Muscle of leg (tissue), 3 donors: ENCODE measurements at regions not wholly inside any gene's neighbourhood (a gene's known extent, or its start where the extent isn't known, plus 50 kb on each side); places are given as distances from the start of the nearest gene placed in this dataset.
"Not testable (repeated sequence)": the region's sequence is repeated elsewhere in the genome, so short reads cannot be mapped to it uniquely, and the experiment has no call there.

ENCODE experiments used
- DNase-seq: peaks from one replicate; pipeline ENCODE4 v3.0.0; 2013
- H3K27ac ChIP-seq: one replicate; pipeline ENCODE4 v1.5.1; 2013; ENCODE audit warnings: mild to moderate bottlenecking, low read length, control low read depth
- H3K27me3 ChIP-seq: one replicate; pipeline ENCODE4 v1.6.1; 2013; ENCODE audit warnings: low read length; ENCODE audit not compliant: control insufficient read depth, insufficient read depth
- H3K36me3 ChIP-seq: one replicate; pipeline ENCODE4 v1.6.1; 2013; ENCODE audit warnings: low read length; ENCODE audit not compliant: control insufficient read depth, insufficient read depth
- H3K4me1 ChIP-seq: one replicate; pipeline ENCODE4 v1.6.1; 2013; ENCODE audit warnings: low read length; ENCODE audit not compliant: control insufficient read depth, insufficient read depth
- H3K4me3 ChIP-seq: one replicate; pipeline ENCODE4 v1.5.1; 2013; ENCODE audit warnings: low read length, control low read depth
- H3K9me3 ChIP-seq: replicated peaks from 2 replicates; pipeline ENCODE4 v1.6.1; 2013; ENCODE audit warnings: low read depth, low read length; ENCODE audit not compliant: control insufficient read depth
- WGBS: methylation state at CpG from one replicate; pipeline ENCODE4 v1.1.5; 2013; ENCODE audit warnings: missing lambda C conversion rate; ENCODE audit not compliant: insufficient coverage; 5-methylcytosine and 5-hydroxymethylcytosine counted together

GRCh38 chr2:61758159-61758558, 95.7 kb downstream of the FAM161A start:
- no peak overlapping the region for H3K27ac ChIP-seq
- peaks cover 2% of the 10 kb centered on the region for H3K9me3 ChIP-seq
- no peak overlapping the region for H3K4me3 ChIP-seq
- no peak for DNase-seq
- no peaks in the 10 kb centered on the region for H3K4me1 ChIP-seq
- H3K27me3 ChIP-seq: no peaks in the 10 kb centered on the region
- H3K36me3 ChIP-seq: no peaks in the 10 kb centered on the region

GRCh38 chr2:61753512-61753911, 100.3 kb downstream of the FAM161A start:
- Histone ChIP-seq H3K27ac (no peak overlapping the region), H3K27me3 (no peaks in the 10 kb centered on the region), H3K9me3 (peaks cover 2% of the 10 kb centered on the region), H3K4me1 (no peaks in the 10 kb centered on the region), H3K4me3 (no peak overlapping the region), H3K36me3 (no peaks in the 10 kb centered on the region)
- no CpG with 5 or more reads among the region's 1 CpG for WGBS
- no peak for DNase-seq

- no peaks in the 10 kb centered on the region for H3K4me1 ChIP-seq
- H3K4me3 ChIP-seq: no peak overlapping the region
- peak overlapping the region; percentile 29 for H3K27ac ChIP-seq
- H3K27me3 ChIP-seq: no peaks in the 10 kb centered on the region
- 33% methylated on average over 1 of the region's 2 CpGs for WGBS
- no peaks in the 10 kb centered on the region for H3K36me3 ChIP-seq
- H3K9me3 ChIP-seq: peaks cover 2% of the 10 kb centered on the region
- DNase-seq: peak; percentile 30
These were observed 103.2 kb downstream of the FAM161A start for GRCh38 chr2:61750624-61751023.

- H3K27ac ChIP-seq: no peak overlapping the region
- 60% methylated on average over 1 of the region's 6 CpGs for WGBS
These were observed 110.9 kb downstream of the FAM161A start for GRCh38 chr2:61742955-61743354.

GRCh38 chr2:61737841-61738240, 116.0 kb downstream of the FAM161A start:
- no peaks in the 10 kb centered on the region for H3K9me3 ChIP-seq
- no peak overlapping the region for H3K27ac ChIP-seq
- no peak for DNase-seq
- H3K27me3 ChIP-seq: no peaks in the 10 kb centered on the region
- no peaks in the 10 kb centered on the region for H3K36me3 ChIP-seq
- WGBS: 29% methylated on average over 1 of the region's 3 CpGs
- no peaks in the 10 kb centered on the region for H3K4me1 ChIP-seq
- H3K4me3 ChIP-seq: no peak overlapping the region

More at GRCh38 chr2:61742955-61743354, 110.9 kb downstream of the FAM161A start:
- no peak overlapping the region for H3K4me3 ChIP-seq
- no peaks in the 10 kb centered on the region for H3K27me3 ChIP-seq
- no peaks in the 10 kb centered on the region for H3K4me1 ChIP-seq
- no peak for DNase-seq
- H3K36me3 ChIP-seq: no peaks in the 10 kb centered on the region
- no peaks in the 10 kb centered on the region for H3K9me3 ChIP-seq

- no peaks in the 10 kb centered on the region for H3K4me1 ChIP-seq
- H3K9me3 ChIP-seq: no peaks in the 10 kb centered on the region
- DNase-seq: no peak
- H3K27me3 ChIP-seq: no peaks in the 10 kb centered on the region
- no peaks in the 10 kb centered on the region for H3K36me3 ChIP-seq
- no peak overlapping the region for H3K4me3 ChIP-seq
- no peak overlapping the region for H3K27ac ChIP-seq
- no CpG with 5 or more reads among the region's 4 CpGs for WGBS
These were observed 116.9 kb downstream of the FAM161A start for GRCh38 chr2:61736953-61737352.

- Histone ChIP-seq H3K27ac (no peak overlapping the region), H3K27me3 (no peaks in the 10 kb centered on the region), H3K9me3 (no peaks in the 10 kb centered on the region), H3K4me3 (no peak overlapping the region), H3K4me1 (no peaks in the 10 kb centered on the region), H3K36me3 (no peaks in the 10 kb centered on the region)
- WGBS: 94% methylated on average over 2 of the region's 2 CpGs
- no peak for DNase-seq
These were observed 120.3 kb downstream of the FAM161A start for GRCh38 chr2:61733563-61733962.

- no peak for DNase-seq
- no peak overlapping the region for H3K27ac ChIP-seq
- H3K4me1 ChIP-seq: no peaks in the 10 kb centered on the region
- H3K36me3 ChIP-seq: no peaks in the 10 kb centered on the region
- H3K4me3 ChIP-seq: no peak overlapping the region
- no peaks in the 10 kb centered on the region for H3K9me3 ChIP-seq
- no peaks in the 10 kb centered on the region for H3K27me3 ChIP-seq
These were observed 121.1 kb downstream of the FAM161A start for GRCh38 chr2:61732787-61733186.

- Histone ChIP-seq H3K27ac (no peak overlapping the region), H3K36me3 (no peaks in the 10 kb centered on the region), H3K27me3 (no peaks in the 10 kb centered on the region), H3K4me3 (no peak overlapping the region), H3K4me1 (no peaks in the 10 kb centered on the region), H3K9me3 (peaks cover 5% of the 10 kb centered on the region)
- DNase-seq: no peak
- WGBS: no CpG with 5 or more reads among the region's 1 CpG
These were observed 126.1 kb downstream of the FAM161A start for GRCh38 chr2:61727746-61728145.

- H3K9me3 ChIP-seq: peaks cover 5% of the 10 kb centered on the region
- 100% methylated on average over 1 of the region's 1 CpG for WGBS
- DNase-seq: no peak
- H3K36me3 ChIP-seq: no peaks in the 10 kb centered on the region
- no peaks in the 10 kb centered on the region for H3K27me3 ChIP-seq
- H3K4me3 ChIP-seq: no peak overlapping the region
- no peak overlapping the region for H3K27ac ChIP-seq
- H3K4me1 ChIP-seq: no peaks in the 10 kb centered on the region
These were observed 127.2 kb downstream of the FAM161A start for GRCh38 chr2:61726456-61727209.

GRCh38 chr2:61723364-61723763, 130.5 kb downstream of the FAM161A start:
- WGBS: 90% methylated on average over 8 of the region's 13 CpGs

More at GRCh38 chr2:61723364-61723763, 130.5 kb downstream of the FAM161A start:
- H3K36me3 ChIP-seq, DNase-seq, H3K4me3 ChIP-seq, H3K27me3 ChIP-seq, H3K27ac ChIP-seq, H3K9me3 ChIP-seq, H3K4me1 ChIP-seq: not testable (repeated sequence)
